Subcutaneous abdominal adipose tissue (tissue), 5 donors: ENCODE measurements at regions not wholly inside any gene's neighbourhood (a gene's known extent, or its start where the extent isn't known, plus 50 kb on each side); places are given as distances from the start of the nearest gene placed in this dataset.

Experiments
- H3K27ac ChIP-seq: one replicate; pipeline ENCODE4 v1.7.0; 2013; ENCODE audit warnings: low read depth, mild to moderate bottlenecking, inconsistent platforms, low read length, moderate library complexity
- H3K27me3 ChIP-seq, 5 donors: one replicate each; pipeline ENCODE4 v1.7.0; 2013; ENCODE audit warnings: low read length in 5 of 5, inconsistent platforms in 1 of 5; ENCODE audit not compliant: control insufficient read depth in 5 of 5, insufficient read depth in 4 of 5
- H3K36me3 ChIP-seq, 5 donors: one replicate each; pipeline ENCODE4 v1.7.0; 2013; ENCODE audit warnings: low read length in 5 of 5; ENCODE audit not compliant: control insufficient read depth in 5 of 5, insufficient read depth in 5 of 5
- H3K4me1 ChIP-seq, 5 donors: one replicate each; pipeline ENCODE4 v1.7.0; 2013; ENCODE audit warnings: low read length in 5 of 5, mild to moderate bottlenecking in 3 of 5, moderate library complexity in 1 of 5; ENCODE audit not compliant: control insufficient read depth in 5 of 5, insufficient read depth in 5 of 5
- H3K4me3 ChIP-seq, 5 donors: one replicate each; pipeline ENCODE4 v1.7.0; 2013; ENCODE audit warnings: low read length in 5 of 5, low read depth in 1 of 5
- H3K9ac ChIP-seq, 5 donors: one replicate each; pipeline ENCODE4 v1.7.0; 2013; ENCODE audit warnings: low read length in 5 of 5, mild to moderate bottlenecking in 4 of 5, moderate library complexity in 3 of 5
- H3K9me3 ChIP-seq, 5 donors: one replicate each; pipeline ENCODE4 v1.7.0; 2013; ENCODE audit warnings: low read length in 5 of 5; ENCODE audit not compliant: control insufficient read depth in 5 of 5
- donor health status: healthy.
- donor health status: healthy.
- donor health status: healthy.
- donor health status: healthy.
- donor health status: healthy.

- Histone ChIP-seq H3K36me3 (peaks cover 9 to 19% (median 15%) of the 10 kb centered on the region in 5 donors), H3K9me3 (no peaks in the 10 kb centered on the region), H3K4me1 (peaks cover 0 to 19% (median 7%) of the 10 kb centered on the region in 5 donors), H3K27me3 (no peaks in the 10 kb centered on the region), H3K4me3 (no peak overlapping the region), H3K9ac (no peak overlapping the region), H3K27ac (no peak overlapping the region)
Observed at GRCh38 chr3:72380711-72381493, 467.3 kb downstream of the SHQ1 start.

GRCh38 chr3:72380193-72380592 lies 468.1 kb downstream of the SHQ1 start:
- H3K27me3 ChIP-seq, result no peaks in the 10 kb centered on the region
- no peaks in the 10 kb centered on the region for H3K9me3 ChIP-seq
- no peak overlapping the region for H3K9ac ChIP-seq
- H3K4me1 ChIP-seq, result peaks cover 0 to 19% (median 7%) of the 10 kb centered on the region in 5 donors
- H3K36me3 ChIP-seq, result peaks cover 9 to 19% (median 15%) of the 10 kb centered on the region in 5 donors
- H3K27ac ChIP-seq, result no peak overlapping the region
- no peak overlapping the region for H3K4me3 ChIP-seq

GRCh38 chr3:72379500-72380187 lies 468.6 kb downstream of the SHQ1 start:
- Histone ChIP-seq H3K4me1 (peaks cover 0 to 19% (median 7%) of the 10 kb centered on the region in 5 donors), H3K27me3 (no peaks in the 10 kb centered on the region), H3K4me3 (no peak overlapping the region), H3K27ac (no peak overlapping the region), H3K9ac (no peak overlapping the region), H3K36me3 (peaks cover 9 to 19% (median 15%) of the 10 kb centered on the region in 5 donors), H3K9me3 (no peaks in the 10 kb centered on the region)

- H3K9ac ChIP-seq, result no peak overlapping the region
- peaks cover 0 to 19% (median 10%) of the 10 kb centered on the region in 5 donors for H3K4me1 ChIP-seq
- H3K27ac ChIP-seq, result no peak overlapping the region
- H3K4me3 ChIP-seq, result no peak overlapping the region
- peaks cover 9 to 19% (median 15%) of the 10 kb centered on the region in 5 donors for H3K36me3 ChIP-seq
- H3K9me3 ChIP-seq, result no peaks in the 10 kb centered on the region
- no peaks in the 10 kb centered on the region for H3K27me3 ChIP-seq
Observed at GRCh38 chr3:72378287-72378686, 470.0 kb downstream of the SHQ1 start.

- peaks cover 9 to 19% (median 15%) of the 10 kb centered on the region in 5 donors for H3K36me3 ChIP-seq
- H3K27ac ChIP-seq, result no peak overlapping the region
- no peak overlapping the region for H3K4me3 ChIP-seq
- H3K27me3 ChIP-seq, result no peaks in the 10 kb centered on the region
- H3K4me1 ChIP-seq, result peaks cover 0 to 19% (median 13%) of the 10 kb centered on the region in 5 donors
- H3K9me3 ChIP-seq, result no peaks in the 10 kb centered on the region
- H3K9ac ChIP-seq, result no peak overlapping the region
Observed at GRCh38 chr3:72376956-72377710, 471.1 kb downstream of the SHQ1 start.

- H3K4me3 ChIP-seq, result no peak overlapping the region
- no peaks in the 10 kb centered on the region for H3K27me3 ChIP-seq
- no peak overlapping the region for H3K9ac ChIP-seq
- peaks cover 0 to 13% (median 8%) of the 10 kb centered on the region in 5 donors for H3K4me1 ChIP-seq
- H3K9me3 ChIP-seq, result no peaks in the 10 kb centered on the region
- peaks cover 9 to 19% (median 15%) of the 10 kb centered on the region in 5 donors for H3K36me3 ChIP-seq
- H3K27ac ChIP-seq, result no peak overlapping the region
Observed at GRCh38 chr3:72375237-72376076, 472.8 kb downstream of the SHQ1 start.

- peaks cover 2 to 10% (median 7%) of the 10 kb centered on the region in 5 donors for H3K36me3 ChIP-seq
- H3K4me1 ChIP-seq, result peaks cover 0 to 6% (median 0%) of the 10 kb centered on the region in 5 donors
- no peak overlapping the region for H3K4me3 ChIP-seq
- H3K27ac ChIP-seq, result no peak overlapping the region
- no peak overlapping the region for H3K9ac ChIP-seq
- no peaks in the 10 kb centered on the region for H3K9me3 ChIP-seq
- H3K27me3 ChIP-seq, result no peaks in the 10 kb centered on the region
Observed at GRCh38 chr3:72373139-72373538, 475.1 kb downstream of the SHQ1 start.

- Histone ChIP-seq H3K27me3 (no peaks in the 10 kb centered on the region), H3K27ac (no peak overlapping the region), H3K36me3 (peaks cover 0 to 6% (median 4%) of the 10 kb centered on the region in 5 donors), H3K4me1 (peaks cover 0 to 6% (median 0%) of the 10 kb centered on the region in 5 donors), H3K9ac (no peak overlapping the region), H3K9me3 (no peaks in the 10 kb centered on the region), H3K4me3 (no peak overlapping the region)
Observed at GRCh38 chr3:72372161-72372560, 476.1 kb downstream of the SHQ1 start.

- Histone ChIP-seq H3K27me3 (no peaks in the 10 kb centered on the region), H3K4me3 (no peak overlapping the region), H3K4me1 (peaks cover 0 to 6% (median 0%) of the 10 kb centered on the region in 5 donors), H3K27ac (no peak overlapping the region), H3K9ac (no peak overlapping the region), H3K9me3 (no peaks in the 10 kb centered on the region), H3K36me3 (peaks cover 0 to 5% (median 0%) of the 10 kb centered on the region in 5 donors)
Observed at GRCh38 chr3:72371431-72371830, 476.8 kb downstream of the SHQ1 start.
